OCI-LY7 (cell line): ENCODE measurements at regions not wholly inside any gene's neighbourhood (a gene's known extent, or its start where the extent isn't known, plus 50 kb on each side); places are given as distances from the start of the nearest gene placed in this dataset.

Experiments
- CTCF ChIP-seq: fragments of 200-600 bp; sonication (generic); conservative IDR thresholded peaks from 2 replicates; pipeline ENCODE4 v1.5.1; 2014; ENCODE audit warnings: mild to moderate bottlenecking, antibody characterized with exemption, low read length, moderate library complexity, mixed read lengths
- EZH2phosphoT487 ChIP-seq: fragments of 200-600 bp; sonication (generic); IDR thresholded peaks from 2 replicates; pipeline ENCODE4 v1.6.1; 2018; ENCODE audit warnings: low read depth, borderline replicate concordance, mild to moderate bottlenecking, mixed run types, antibody characterized with exemption, low read length, moderate library complexity, mixed read lengths

- no peak for TF ChIP-seq CTCF
- TF ChIP-seq EZH2phosphoT487: no peak
These were observed 201.2 kb upstream of the NSMCE3 start for GRCh38 chr15:29470794-29471193.
